H1 (cell line): ENCODE measurements at regions not wholly inside any gene's neighbourhood (a gene's known extent, or its start where the extent isn't known, plus 50 kb on each side); places are given as distances from the start of the nearest gene placed in this dataset.

Source experiments
- CTCF ChIA-PET: fragments of 300-600 bp; sonication (Branson Sonifier 250); formaldehyde crosslinking; loops from one replicate; lab custom pipeline; 2021; ENCODE audit not compliant: partially characterized antibody; lab: Charles Lee
- POLR2A ChIA-PET: fragments of 300-600 bp; sonication (Branson Sonifier 250); formaldehyde crosslinking; loops from one replicate; lab custom pipeline; 2021; ENCODE audit warnings: inconsistent platforms; ENCODE audit not compliant: partially characterized antibody; lab: Charles Lee
- DNase-seq, 2 experiments: peaks; one replicate each; pipeline versions ENCODE4 v3.0.0 to v3.0.0-alpha.2; 2010 to 2022; ENCODE audit warnings: low spot score in 2 of 2, low read depth in 1 of 2, mixed read lengths in 1 of 2
- FAIRE-seq: peaks from 2 replicates; lab custom pipeline; 2011; peaks lifted over from hg19 to GRCh38; lab: Jason Lieb, UNC
- H2AFZ ChIP-seq: 2 replicates; pipeline ENCODE4 v1.8.1; 2012; ENCODE audit warnings: low read length, inconsistent platforms
- H2AK5ac ChIP-seq: 2 replicates; pipeline ENCODE4 v1.6.1; 2013; ENCODE audit warnings: low read depth, low read length
- H2BK120ac ChIP-seq: replicated peaks from 2 replicates; pipeline ENCODE3; 2013; ENCODE audit warnings: low read depth, low read length, inconsistent platforms
- H2BK12ac ChIP-seq: 2 replicates; pipeline ENCODE4 v1.6.1; 2013; ENCODE audit warnings: low read depth, low read length
- H2BK15ac ChIP-seq: 2 replicates; pipeline ENCODE4 v1.6.1; 2013; ENCODE audit warnings: low read length
- H2BK20ac ChIP-seq: 2 replicates; pipeline ENCODE4 v1.6.1; 2013; ENCODE audit warnings: low read length
- H2BK5ac ChIP-seq: 2 replicates; pipeline ENCODE4 v1.6.1; 2013; ENCODE audit warnings: low read depth, low read length
- H3K14ac ChIP-seq: 2 replicates; pipeline ENCODE4 v1.6.1; 2013; ENCODE audit warnings: inconsistent platforms; ENCODE audit not compliant: insufficient read length
- H3K18ac ChIP-seq: 2 replicates; pipeline ENCODE4 v1.6.1; 2013; ENCODE audit warnings: low read length; ENCODE audit errors: extremely low read depth
- H3K23ac ChIP-seq: 2 replicates; pipeline ENCODE4 v1.6.1; 2013; ENCODE audit warnings: inconsistent platforms; ENCODE audit not compliant: insufficient read length
- H3K23me2 ChIP-seq: 2 replicates; pipeline ENCODE4 v1.6.1; 2013; ENCODE audit warnings: low read depth, low read length
- H3K27ac ChIP-seq: 2 replicates; pipeline ENCODE4 v1.6.1; 2011; ENCODE audit warnings: low read depth, low read length, inconsistent platforms
- H3K27me3 ChIP-seq, 4 experiments: replicated peaks in 1 of 4; 1 replicate in 1 of 4; 2 replicates in 3 of 4; pipeline versions ENCODE4 v1.6.1 to v1.8.1; 2011 to 2013; ENCODE audit warnings: low read length in 3 of 4, mild to moderate bottlenecking in 3 of 4, inconsistent platforms in 2 of 4, mixed read lengths in 2 of 4, moderate library complexity in 1 of 4; ENCODE audit not compliant: control insufficient read depth in 3 of 4, insufficient read depth in 3 of 4; ENCODE audit errors: extremely low read depth in 1 of 4
- H3K36me3 ChIP-seq, 4 experiments: 2 replicates each; pipeline versions ENCODE4 v1.6.1 to v1.8.1; 2011 to 2013; ENCODE audit warnings: mild to moderate bottlenecking in 4 of 4, low read length in 3 of 4, moderate library complexity in 2 of 4, control low read depth in 1 of 4, inconsistent platforms in 1 of 4; ENCODE audit not compliant: insufficient read depth in 4 of 4, control insufficient read depth in 2 of 4
- H3K4ac ChIP-seq: replicated peaks from 2 replicates; pipeline ENCODE3; 2013; ENCODE audit warnings: low read length, low read depth, mixed read lengths, inconsistent platforms; ENCODE audit not compliant: insufficient read length
- H3K4me1 ChIP-seq, 4 experiments: replicated peaks in 1 of 4; 1 replicate in 1 of 4; 2 replicates in 3 of 4; pipeline versions ENCODE4 v1.6.1 to v1.8.1; 2011 to 2013; ENCODE audit warnings: low read length in 3 of 4, inconsistent platforms in 2 of 4, mixed read lengths in 1 of 4; ENCODE audit not compliant: insufficient read depth in 4 of 4, control insufficient read depth in 3 of 4
- H3K4me2 ChIP-seq, 2 experiments: 2 replicates each; pipeline versions ENCODE4 v1.6.1 to v1.8.1; 2011 to 2013; ENCODE audit warnings: low read depth in 2 of 2, low read length in 2 of 2, control low read depth in 1 of 2, inconsistent platforms in 1 of 2, mild to moderate bottlenecking in 1 of 2; ENCODE audit not compliant: insufficient read depth in 1 of 2
- H3K4me3 ChIP-seq, 4 experiments: fragments of 200-600, 300-600 bp in 1 of 4; sonication (generic), shearing (Covaris generic), sonication (Bioruptor Twin) in 1 of 4; 2 replicates each; pipeline versions ENCODE4 v1.5.1 to v1.8.1; 2011 to 2016; ENCODE audit warnings: low read length in 4 of 4, low read depth in 3 of 4, control low read depth in 2 of 4, inconsistent platforms in 2 of 4, mild to moderate bottlenecking in 2 of 4, mixed read lengths in 1 of 4, moderate library complexity in 1 of 4; ENCODE audit not compliant: insufficient read depth in 2 of 4; ENCODE audit errors: extremely low read depth in 1 of 4
- H3K56ac ChIP-seq: replicated peaks from 2 replicates; pipeline ENCODE3; 2013; ENCODE audit warnings: low read depth, mild to moderate bottlenecking, mixed read lengths, low read length, inconsistent platforms; ENCODE audit not compliant: insufficient read length
- H3K79me1 ChIP-seq: 2 replicates; pipeline ENCODE4 v1.6.1; 2013; ENCODE audit warnings: low read depth, low read length, control low read depth
- H3K79me2 ChIP-seq, 2 experiments: 2 replicates each; pipeline versions ENCODE4 v1.6.1 to v1.8.1; 2012 to 2013; ENCODE audit warnings: low read length in 2 of 2, mild to moderate bottlenecking in 2 of 2, inconsistent platforms in 1 of 2; ENCODE audit not compliant: insufficient read depth in 2 of 2, control insufficient read depth in 1 of 2
- H3K9ac ChIP-seq, 4 experiments: replicated peaks in 1 of 4; 1 replicate in 1 of 4; 2 replicates in 3 of 4; pipeline versions ENCODE4 v1.6.1 to v1.8.1; 2011 to 2013; ENCODE audit warnings: low read depth in 3 of 4, low read length in 3 of 4, control low read depth in 2 of 4, mild to moderate bottlenecking in 2 of 4, moderate library complexity in 2 of 4, inconsistent platforms in 1 of 4; ENCODE audit errors: extremely low read depth in 1 of 4
- H3K9me3 ChIP-seq, 2 experiments: 2 replicates each; pipeline versions ENCODE4 v1.6.1 to v1.8.1; 2012 to 2013; ENCODE audit warnings: mild to moderate bottlenecking in 2 of 2, moderate library complexity in 2 of 2, control low read depth in 1 of 2, inconsistent platforms in 1 of 2, low read depth in 1 of 2, low read length in 1 of 2, mixed read lengths in 1 of 2; ENCODE audit not compliant: insufficient read depth in 2 of 2
- H4K20me1 ChIP-seq, 2 experiments: replicated peaks in 1 of 2; 2 replicates each; pipeline versions ENCODE3 to v1.8.1; 2011 to 2013; ENCODE audit warnings: inconsistent platforms in 2 of 2, low read length in 2 of 2, mild to moderate bottlenecking in 1 of 2; ENCODE audit not compliant: insufficient read depth in 2 of 2, control insufficient read depth in 1 of 2
- H4K5ac ChIP-seq: 2 replicates; pipeline ENCODE4 v1.6.1; 2013; ENCODE audit warnings: low read length, low read depth, mixed read lengths, inconsistent platforms; ENCODE audit not compliant: insufficient read length
- H4K8ac ChIP-seq: 2 replicates; pipeline ENCODE4 v1.8.0; 2013; ENCODE audit warnings: mild to moderate bottlenecking, moderate library complexity, low read length, inconsistent platforms; ENCODE audit not compliant: insufficient read depth; ENCODE audit errors: extremely low read depth
- H4K91ac ChIP-seq: replicated peaks from 2 replicates; pipeline ENCODE3; 2013; ENCODE audit warnings: low read length, mixed read lengths, inconsistent platforms; ENCODE audit not compliant: insufficient read length
- ASH2L ChIP-seq: fragments of 200-600, 300-600 bp; sonication (generic); IDR thresholded peaks from one replicate; pipeline ENCODE4 v1.7.1; 2017; ENCODE audit warnings: low read length
- ATF2 ChIP-seq: IDR thresholded peaks from 2 replicates; pipeline ENCODE4 v1.6.1; 2012; ENCODE audit warnings: low read length, inconsistent platforms
- CEBPB ChIP-seq: IDR thresholded peaks from 2 replicates; pipeline ENCODE4 v1.6.1; 2012; ENCODE audit warnings: low read depth, low read length
- EGR1 ChIP-seq: IDR thresholded peaks from 2 replicates; pipeline ENCODE4 v1.6.1; 2011; ENCODE audit warnings: low read depth, low read length, borderline replicate concordance
- NRF1 ChIP-seq: IDR thresholded peaks from 2 replicates; pipeline ENCODE4 v1.6.1; 2011; ENCODE audit warnings: mild to moderate bottlenecking, low read depth, low read length, improper control_type of control experiment
- POLR2AphosphoS5 ChIP-seq: IDR thresholded peaks from 2 replicates; pipeline ENCODE4 v1.6.1; 2011; ENCODE audit warnings: low read depth, low read length
- POU5F1 ChIP-seq: IDR thresholded peaks from 2 replicates; pipeline ENCODE4 v1.6.1; 2011; ENCODE audit warnings: low read depth, mild to moderate bottlenecking, low read length, moderate library complexity
- RFX5 ChIP-seq: IDR thresholded peaks from 2 replicates; pipeline ENCODE4 v1.6.1; 2011; ENCODE audit warnings: low read depth, low read length, improper control_type of control experiment, borderline replicate concordance
- RNF2 ChIP-seq: fragments of 200-900, 300-1000 bp; sonication (generic); IDR thresholded peaks from 2 replicates; pipeline ENCODE4 v1.7.1; 2016; ENCODE audit warnings: borderline replicate concordance, low read depth, mild to moderate bottlenecking, antibody characterized with exemption, low read length; ENCODE audit not compliant: poor library complexity, severe bottlenecking; ENCODE audit errors: missing control alignments
- TAF7 ChIP-seq: optimal IDR thresholded peaks from 2 replicates; pipeline ENCODE3; 2011; ENCODE audit warnings: low read depth, mild to moderate bottlenecking, inconsistent platforms, low read length, moderate library complexity, borderline replicate concordance
- TEAD4 ChIP-seq: IDR thresholded peaks from 2 replicates; pipeline ENCODE4 v1.6.1; 2012; ENCODE audit warnings: low read depth, low read length, inconsistent platforms, mixed read lengths
- WGBS, 2 experiments: shearing (Covaris generic) in 1 of 2; methylation state at CpG; one replicate each; pipeline versions ENCODE4 v1.1.6 to v1.1.7; 2013 to 2015; ENCODE audit warnings: low lambda C conversion rate in 2 of 2, mixed read lengths in 2 of 2, inconsistent platforms in 1 of 2, low coverage in 1 of 2, missing lambda C conversion rate in 1 of 2; ENCODE audit not compliant: insufficient replicate concordance in 2 of 2, insufficient coverage in 1 of 2, insufficient read length in 1 of 2; ENCODE audit errors: extremely low coverage in 1 of 2, missing lambda C conversion rate in 1 of 2; 5-methylcytosine and 5-hydroxymethylcytosine counted together

GRCh38 chr15:79179597-79179996 is 89.0 kb upstream of the RASGRF1 start:
- Histone ChIP-seq H3K4ac (peak overlapping the region; percentile 13), H3K18ac (no peak overlapping the region), H4K5ac (no peak overlapping the region), H3K4me2 (no peak overlapping the region), H3K23me2 (no peaks in the 10 kb centered on the region), H3K27ac (no peak overlapping the region), H3K9me3 (no peaks in the 10 kb centered on the region), H2AK5ac (no peak overlapping the region), H3K56ac (no peak overlapping the region), H4K91ac (no peak overlapping the region), H4K8ac (no peak overlapping the region), H3K9ac (no peak overlapping the region), H2BK20ac (no peak overlapping the region), H3K4me1 (peaks cover 0 to 6% (median under 1%) of the 10 kb centered on the region in 4 experiments; a peak in 2 of 7 replicates), H2BK5ac (no peak overlapping the region), H3K4me3 (no peak overlapping the region), H3K79me1 (no peaks in the 10 kb centered on the region), H4K20me1 (no peaks in the 10 kb centered on the region), H3K27me3 (no peaks in the 10 kb centered on the region), H2BK15ac (no peak overlapping the region), H2AFZ (0 out of 2 replicates have a peak overlapping the region, but pooled peaks have one; percentile 37), H2BK12ac (no peak overlapping the region), H3K23ac (no peak overlapping the region), H2BK120ac (no peak overlapping the region), H3K14ac (no peak overlapping the region), H3K36me3 (no peaks in the 10 kb centered on the region), H3K79me2 (no peaks in the 10 kb centered on the region)
- CTCF ChIA-PET = interaction anchor here (0.6 to 15.4 kb wide), 7 partner anchors 10 to 168 kb away, joined by 3 to 352 read pairs (median 5); no protein-coding TSS in a partner anchor
- FAIRE-seq = no peak
- POLR2A ChIA-PET = no interaction called here
- 89% methylated on average over 5 of the region's 5 CpGs; no CpG with 5 or more reads in 1 of the 2 experiments for WGBS, 2 experiments
- DNase-seq = no peak
- no peak for TF ChIP-seq RNF2
- TF ChIP-seq ATF2 = no peak
- no peak for TF ChIP-seq TAF7
- TF ChIP-seq POLR2AphosphoS5 = no peak
- TF ChIP-seq CEBPB = no peak
- no peak for TF ChIP-seq ASH2L
- no peak for TF ChIP-seq POU5F1
- no peak for TF ChIP-seq EGR1
- no peak for TF ChIP-seq RFX5
- TF ChIP-seq NRF1 = no peak
- no peak for TF ChIP-seq TEAD4
